ENCODE measurements at regions not wholly inside any gene's neighbourhood (a gene's known extent, or its start where the extent isn't known, plus 50 kb on each side); places are given as distances from the start of the nearest gene placed in this dataset.

DNA sequence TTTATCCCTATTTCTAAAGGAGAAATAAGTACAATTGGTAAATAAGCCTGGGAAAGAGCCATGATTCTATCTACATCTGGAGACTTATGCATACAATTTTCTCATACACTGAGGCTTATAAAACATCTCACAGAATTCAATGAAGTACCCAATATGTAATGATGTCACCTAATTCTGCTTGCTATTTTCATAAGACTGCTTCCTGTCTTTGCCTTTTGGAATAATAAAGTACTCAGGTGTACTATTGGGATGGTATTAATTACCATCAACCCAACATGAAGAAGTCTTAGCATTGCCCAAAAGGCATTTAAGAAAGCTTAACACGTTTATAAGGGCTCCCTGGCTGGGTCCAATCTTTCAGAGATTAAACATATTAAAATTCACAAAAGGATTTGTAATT is 216.4 kb upstream of the TSHZ2 start (continued):
- TF ChIP-seq, protein P1, sequence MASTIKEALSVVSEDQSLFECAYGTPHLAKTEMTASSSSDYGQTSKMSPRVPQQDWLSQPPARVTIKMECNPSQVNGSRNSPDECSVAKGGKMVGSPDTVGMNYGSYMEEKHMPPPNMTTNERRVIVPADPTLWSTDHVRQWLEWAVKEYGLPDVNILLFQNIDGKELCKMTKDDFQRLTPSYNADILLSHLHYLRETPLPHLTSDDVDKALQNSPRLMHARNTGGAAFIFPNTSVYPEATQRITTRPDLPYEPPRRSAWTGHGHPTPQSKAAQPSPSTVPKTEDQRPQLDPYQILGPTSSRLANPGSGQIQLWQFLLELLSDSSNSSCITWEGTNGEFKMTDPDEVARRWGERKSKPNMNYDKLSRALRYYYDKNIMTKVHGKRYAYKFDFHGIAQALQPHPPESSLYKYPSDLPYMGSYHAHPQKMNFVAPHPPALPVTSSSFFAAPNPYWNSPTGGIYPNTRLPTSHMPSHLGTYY (CRISPR knock-in tag; IDR thresholded peaks at IDR 0.05) = no peak
- TF ChIP-seq NR3C1 (CRISPR knock-in tag; conservative IDR thresholded peaks at IDR 0.05; ENCODE audit: low read depth) (no peak), ATF1 (CRISPR knock-in tag; IDR thresholded peaks at IDR 0.05) (no peak), FOXJ3 (CRISPR knock-in tag; IDR thresholded peaks at IDR 0.05; ENCODE audit: borderline replicate concordance) (no peak)

DNA sequence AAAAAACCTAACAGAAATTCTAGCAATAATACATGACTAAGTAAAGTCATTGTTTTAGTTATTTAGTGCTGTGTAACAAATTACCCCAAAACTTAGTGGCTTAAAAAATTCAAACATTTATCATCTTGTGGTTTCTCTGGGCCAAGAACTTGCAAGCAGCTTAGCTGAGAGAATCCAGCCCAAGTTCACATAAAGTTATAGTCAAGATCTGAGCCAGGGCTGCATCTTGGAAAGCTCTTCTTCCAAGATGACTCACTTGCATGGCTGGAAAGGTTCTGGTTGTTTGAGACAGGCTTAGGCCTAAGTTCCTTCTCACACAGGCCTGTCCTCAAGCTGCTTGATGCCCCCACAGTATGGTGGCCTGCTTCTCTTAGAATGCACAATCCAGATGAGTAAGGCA is 217.8 kb upstream of the TSHZ2 start:
- TF ChIP-seq TEAD4 (CRISPR knock-in tag; IDR thresholded peaks at IDR 0.05) = no peak
- TF ChIP-seq, protein P2, sequence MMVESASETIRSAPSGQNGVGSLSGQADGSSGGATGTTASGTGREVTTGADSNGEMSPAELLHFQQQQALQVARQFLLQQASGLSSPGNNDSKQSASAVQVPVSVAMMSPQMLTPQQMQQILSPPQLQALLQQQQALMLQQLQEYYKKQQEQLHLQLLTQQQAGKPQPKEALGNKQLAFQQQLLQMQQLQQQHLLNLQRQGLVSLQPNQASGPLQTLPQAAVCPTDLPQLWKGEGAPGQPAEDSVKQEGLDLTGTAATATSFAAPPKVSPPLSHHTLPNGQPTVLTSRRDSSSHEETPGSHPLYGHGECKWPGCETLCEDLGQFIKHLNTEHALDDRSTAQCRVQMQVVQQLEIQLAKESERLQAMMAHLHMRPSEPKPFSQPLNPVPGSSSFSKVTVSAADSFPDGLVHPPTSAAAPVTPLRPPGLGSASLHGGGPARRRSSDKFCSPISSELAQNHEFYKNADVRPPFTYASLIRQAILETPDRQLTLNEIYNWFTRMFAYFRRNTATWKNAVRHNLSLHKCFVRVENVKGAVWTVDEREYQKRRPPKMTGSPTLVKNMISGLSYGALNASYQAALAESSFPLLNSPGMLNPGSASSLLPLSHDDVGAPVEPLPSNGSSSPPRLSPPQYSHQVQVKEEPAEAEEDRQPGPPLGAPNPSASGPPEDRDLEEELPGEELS (CRISPR knock-in tag; IDR thresholded peaks at IDR 0.05) = no peak
- TF ChIP-seq ZNF138 (CRISPR knock-in tag; conservative IDR thresholded peaks at IDR 0.05) = no peak
- no peak for TF ChIP-seq ZNF396 (CRISPR knock-in tag; IDR thresholded peaks at IDR 0.05; ENCODE audit: borderline replicate concordance)
- TF ChIP-seq, protein P3, sequence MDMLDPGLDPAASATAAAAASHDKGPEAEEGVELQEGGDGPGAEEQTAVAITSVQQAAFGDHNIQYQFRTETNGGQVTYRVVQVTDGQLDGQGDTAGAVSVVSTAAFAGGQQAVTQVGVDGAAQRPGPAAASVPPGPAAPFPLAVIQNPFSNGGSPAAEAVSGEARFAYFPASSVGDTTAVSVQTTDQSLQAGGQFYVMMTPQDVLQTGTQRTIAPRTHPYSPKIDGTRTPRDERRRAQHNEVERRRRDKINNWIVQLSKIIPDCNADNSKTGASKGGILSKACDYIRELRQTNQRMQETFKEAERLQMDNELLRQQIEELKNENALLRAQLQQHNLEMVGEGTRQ (CRISPR knock-in tag; IDR thresholded peaks at IDR 0.05) = no peak
- TF ChIP-seq, protein P4, sequence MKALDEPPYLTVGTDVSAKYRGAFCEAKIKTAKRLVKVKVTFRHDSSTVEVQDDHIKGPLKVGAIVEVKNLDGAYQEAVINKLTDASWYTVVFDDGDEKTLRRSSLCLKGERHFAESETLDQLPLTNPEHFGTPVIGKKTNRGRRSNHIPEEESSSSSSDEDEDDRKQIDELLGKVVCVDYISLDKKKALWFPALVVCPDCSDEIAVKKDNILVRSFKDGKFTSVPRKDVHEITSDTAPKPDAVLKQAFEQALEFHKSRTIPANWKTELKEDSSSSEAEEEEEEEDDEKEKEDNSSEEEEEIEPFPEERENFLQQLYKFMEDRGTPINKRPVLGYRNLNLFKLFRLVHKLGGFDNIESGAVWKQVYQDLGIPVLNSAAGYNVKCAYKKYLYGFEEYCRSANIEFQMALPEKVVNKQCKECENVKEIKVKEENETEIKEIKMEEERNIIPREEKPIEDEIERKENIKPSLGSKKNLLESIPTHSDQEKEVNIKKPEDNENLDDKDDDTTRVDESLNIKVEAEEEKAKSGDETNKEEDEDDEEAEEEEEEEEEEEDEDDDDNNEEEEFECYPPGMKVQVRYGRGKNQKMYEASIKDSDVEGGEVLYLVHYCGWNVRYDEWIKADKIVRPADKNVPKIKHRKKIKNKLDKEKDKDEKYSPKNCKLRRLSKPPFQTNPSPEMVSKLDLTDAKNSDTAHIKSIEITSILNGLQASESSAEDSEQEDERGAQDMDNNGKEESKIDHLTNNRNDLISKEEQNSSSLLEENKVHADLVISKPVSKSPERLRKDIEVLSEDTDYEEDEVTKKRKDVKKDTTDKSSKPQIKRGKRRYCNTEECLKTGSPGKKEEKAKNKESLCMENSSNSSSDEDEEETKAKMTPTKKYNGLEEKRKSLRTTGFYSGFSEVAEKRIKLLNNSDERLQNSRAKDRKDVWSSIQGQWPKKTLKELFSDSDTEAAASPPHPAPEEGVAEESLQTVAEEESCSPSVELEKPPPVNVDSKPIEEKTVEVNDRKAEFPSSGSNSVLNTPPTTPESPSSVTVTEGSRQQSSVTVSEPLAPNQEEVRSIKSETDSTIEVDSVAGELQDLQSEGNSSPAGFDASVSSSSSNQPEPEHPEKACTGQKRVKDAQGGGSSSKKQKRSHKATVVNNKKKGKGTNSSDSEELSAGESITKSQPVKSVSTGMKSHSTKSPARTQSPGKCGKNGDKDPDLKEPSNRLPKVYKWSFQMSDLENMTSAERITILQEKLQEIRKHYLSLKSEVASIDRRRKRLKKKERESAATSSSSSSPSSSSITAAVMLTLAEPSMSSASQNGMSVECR (CRISPR knock-in tag; IDR thresholded peaks at IDR 0.05; ENCODE audit: borderline replicate concordance) = no peak
- TF ChIP-seq SP1 (CRISPR knock-in tag; conservative IDR thresholded peaks at IDR 0.05) = no peak
- TF ChIP-seq GABPB1 (CRISPR knock-in tag; IDR thresholded peaks at IDR 0.05) = no peak
- TF ChIP-seq NFYB (CRISPR knock-in tag; conservative IDR thresholded peaks at IDR 0.05; ENCODE audit: low read depth) = no peak
- TF ChIP-seq, protein P5, sequence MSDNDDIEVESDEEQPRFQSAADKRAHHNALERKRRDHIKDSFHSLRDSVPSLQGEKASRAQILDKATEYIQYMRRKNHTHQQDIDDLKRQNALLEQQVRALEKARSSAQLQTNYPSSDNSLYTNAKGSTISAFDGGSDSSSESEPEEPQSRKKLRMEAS (CRISPR knock-in tag; IDR thresholded peaks at IDR 0.05) = no peak
- Mint-ChIP-seq H3K27ac (no peak overlapping the region), H3K4me3 (no peak overlapping the region), H3K36me3 (no peaks in the 10 kb centered on the region), H3K4me1 (no peaks in the 10 kb centered on the region), H3K27me3 (ENCODE audit: low read depth) (no peaks in the 10 kb centered on the region), H3K9me3 (no peaks in the 10 kb centered on the region)
- ATAC-seq = no peak
- DNase-seq (ENCODE audit: low spot score) = no peak
- CTCF ChIA-PET = no interaction called here
- POLR2A ChIA-PET = no interaction called here

DNA sequence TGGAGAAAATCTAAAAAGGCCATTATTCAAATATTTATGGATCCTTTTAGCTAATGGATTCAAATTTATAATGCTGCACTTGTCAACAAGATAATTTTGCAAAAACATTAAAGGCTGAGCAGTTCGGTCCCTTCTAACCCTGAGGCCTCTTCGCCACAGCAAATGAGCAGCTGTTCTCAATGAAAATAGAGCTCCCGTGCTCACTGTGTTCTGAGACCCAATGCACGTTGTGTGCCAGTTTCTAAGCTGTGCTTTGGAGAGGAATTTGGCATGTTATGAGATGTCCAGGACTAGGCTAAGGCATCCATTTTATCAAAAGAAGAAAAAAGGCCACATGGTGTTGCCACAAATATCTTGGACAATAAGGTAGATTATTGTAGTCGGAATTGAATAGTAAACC is 220.1 kb upstream of the TSHZ2 start:
- Mint-ChIP-seq H3K4me1 (no peaks in the 10 kb centered on the region), H3K36me3 (no peaks in the 10 kb centered on the region), H3K27me3 (ENCODE audit: low read depth) (no peaks in the 10 kb centered on the region), H3K27ac (no peak overlapping the region), H3K4me3 (no peak overlapping the region), H3K9me3 (no peaks in the 10 kb centered on the region)
- DNase-seq (ENCODE audit: low spot score) (no peak), ATAC-seq (no peak)
- CTCF ChIA-PET = no interaction called here
- POLR2A ChIA-PET = no interaction called here
- TF ChIP-seq SMAD3 (CRISPR knock-in tag; IDR thresholded peaks at IDR 0.05; ENCODE audit: borderline replicate concordance) = no peak
- TF ChIP-seq FOXJ3 (CRISPR knock-in tag; IDR thresholded peaks at IDR 0.05; ENCODE audit: borderline replicate concordance) = no peak
- TF ChIP-seq, protein P6, sequence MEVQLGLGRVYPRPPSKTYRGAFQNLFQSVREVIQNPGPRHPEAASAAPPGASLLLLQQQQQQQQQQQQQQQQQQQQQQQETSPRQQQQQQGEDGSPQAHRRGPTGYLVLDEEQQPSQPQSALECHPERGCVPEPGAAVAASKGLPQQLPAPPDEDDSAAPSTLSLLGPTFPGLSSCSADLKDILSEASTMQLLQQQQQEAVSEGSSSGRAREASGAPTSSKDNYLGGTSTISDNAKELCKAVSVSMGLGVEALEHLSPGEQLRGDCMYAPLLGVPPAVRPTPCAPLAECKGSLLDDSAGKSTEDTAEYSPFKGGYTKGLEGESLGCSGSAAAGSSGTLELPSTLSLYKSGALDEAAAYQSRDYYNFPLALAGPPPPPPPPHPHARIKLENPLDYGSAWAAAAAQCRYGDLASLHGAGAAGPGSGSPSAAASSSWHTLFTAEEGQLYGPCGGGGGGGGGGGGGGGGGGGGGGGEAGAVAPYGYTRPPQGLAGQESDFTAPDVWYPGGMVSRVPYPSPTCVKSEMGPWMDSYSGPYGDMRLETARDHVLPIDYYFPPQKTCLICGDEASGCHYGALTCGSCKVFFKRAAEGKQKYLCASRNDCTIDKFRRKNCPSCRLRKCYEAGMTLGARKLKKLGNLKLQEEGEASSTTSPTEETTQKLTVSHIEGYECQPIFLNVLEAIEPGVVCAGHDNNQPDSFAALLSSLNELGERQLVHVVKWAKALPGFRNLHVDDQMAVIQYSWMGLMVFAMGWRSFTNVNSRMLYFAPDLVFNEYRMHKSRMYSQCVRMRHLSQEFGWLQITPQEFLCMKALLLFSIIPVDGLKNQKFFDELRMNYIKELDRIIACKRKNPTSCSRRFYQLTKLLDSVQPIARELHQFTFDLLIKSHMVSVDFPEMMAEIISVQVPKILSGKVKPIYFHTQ (CRISPR knock-in tag; IDR thresholded peaks at IDR 0.05) = no peak
- TF ChIP-seq, protein P3 (CRISPR knock-in tag; IDR thresholded peaks at IDR 0.05) = no peak
- TF ChIP-seq, protein P7, sequence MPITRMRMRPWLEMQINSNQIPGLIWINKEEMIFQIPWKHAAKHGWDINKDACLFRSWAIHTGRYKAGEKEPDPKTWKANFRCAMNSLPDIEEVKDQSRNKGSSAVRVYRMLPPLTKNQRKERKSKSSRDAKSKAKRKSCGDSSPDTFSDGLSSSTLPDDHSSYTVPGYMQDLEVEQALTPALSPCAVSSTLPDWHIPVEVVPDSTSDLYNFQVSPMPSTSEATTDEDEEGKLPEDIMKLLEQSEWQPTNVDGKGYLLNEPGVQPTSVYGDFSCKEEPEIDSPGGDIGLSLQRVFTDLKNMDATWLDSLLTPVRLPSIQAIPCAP (CRISPR knock-in tag; IDR thresholded peaks at IDR 0.05) = no peak
- no peak for TF ChIP-seq GRHL2 (CRISPR knock-in tag; IDR thresholded peaks at IDR 0.05; ENCODE audit: insufficient replicate concordance, severe bottlenecking)
- no peak for TF ChIP-seq CREB1 (CRISPR knock-in tag; IDR thresholded peaks at IDR 0.05)
- no peak for TF ChIP-seq OVOL2 (CRISPR knock-in tag; IDR thresholded peaks at IDR 0.05; ENCODE audit: borderline replicate concordance)

All from WTC11 (cell line).